HUES48 (cell line): ENCODE measurements at regions not wholly inside any gene's neighbourhood (a gene's known extent, or its start where the extent isn't known, plus 50 kb on each side); places are given as distances from the start of the nearest gene placed in this dataset.

Source experiments
- H3K27ac ChIP-seq: one replicate; pipeline ENCODE4 v1.7.0; 2013; ENCODE audit warnings: low read depth, low read length, inconsistent platforms
- H3K27me3 ChIP-seq: 2 replicates; pipeline ENCODE4 v1.6.1; 2013; ENCODE audit warnings: mild to moderate bottlenecking, low read length; ENCODE audit not compliant: control insufficient read depth, insufficient read depth
- H3K36me3 ChIP-seq: 2 replicates; pipeline ENCODE4 v1.6.1; 2013; ENCODE audit warnings: low read length; ENCODE audit not compliant: control insufficient read depth, insufficient read depth
- H3K4me1 ChIP-seq: 2 replicates; pipeline ENCODE4 v1.6.1; 2013; ENCODE audit warnings: mild to moderate bottlenecking, low read length; ENCODE audit not compliant: control insufficient read depth, insufficient read depth
- H3K4me3 ChIP-seq: 2 replicates; pipeline ENCODE4 v1.5.1; 2013; ENCODE audit warnings: mild to moderate bottlenecking, low read depth, low read length
- H3K9ac ChIP-seq: 2 replicates; pipeline ENCODE4 v1.6.1; 2013; ENCODE audit warnings: mild to moderate bottlenecking, low read depth, low read length, moderate library complexity
- H3K9me3 ChIP-seq: 2 replicates; pipeline ENCODE4 v1.6.1; 2013; ENCODE audit warnings: low read length; ENCODE audit not compliant: control insufficient read depth, insufficient read depth

DNA sequence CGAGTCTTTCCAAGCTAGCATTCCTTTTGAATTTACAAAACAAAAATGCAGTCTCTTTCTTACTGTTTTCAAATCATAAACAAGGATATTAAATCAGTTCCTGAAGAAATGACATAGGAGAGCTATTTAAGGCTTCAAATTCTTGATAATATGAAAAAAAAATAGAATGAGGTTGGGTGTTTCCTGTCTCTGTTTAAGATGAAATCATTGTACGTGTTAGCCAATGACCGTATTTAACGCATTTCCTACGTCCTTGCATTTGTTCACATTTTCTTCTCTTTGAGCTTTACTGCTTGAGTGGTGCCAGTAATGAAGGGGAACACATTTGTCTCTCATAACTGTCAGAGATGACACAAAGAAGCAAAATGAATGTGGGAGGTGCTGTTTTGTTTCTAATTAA is 821.3 kb downstream of the DIAPH3 start:
- no peaks in the 10 kb centered on the region for H3K4me1 ChIP-seq

DNA sequence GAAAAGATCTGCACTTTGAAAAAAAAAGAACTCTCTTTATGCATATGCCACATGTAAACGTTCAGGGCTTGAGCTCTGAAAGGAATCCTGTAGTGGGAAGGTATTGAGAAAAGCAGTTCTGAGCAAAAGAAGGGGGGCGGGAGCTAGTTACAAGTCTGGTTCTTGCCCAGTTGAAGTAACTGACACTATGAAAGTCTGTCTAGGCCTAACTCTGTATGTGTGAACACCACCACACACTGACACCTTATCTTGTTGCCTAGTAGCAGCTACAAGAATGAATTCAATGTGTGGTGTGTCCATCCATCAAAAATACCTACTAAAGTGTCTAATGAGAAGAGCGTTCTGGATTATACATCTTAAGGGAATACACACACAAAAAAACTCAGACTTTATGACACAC is 820.6 kb downstream of the DIAPH3 start:
- Histone ChIP-seq H3K27me3 (no peaks in the 10 kb centered on the region), H3K9me3 (no peaks in the 10 kb centered on the region)

More for the DNA sequence above, 821.3 kb downstream of the DIAPH3 start:
- H3K27ac ChIP-seq: no peak overlapping the region
- H3K4me3 ChIP-seq: no peak overlapping the region
- no peaks in the 10 kb centered on the region for H3K9me3 ChIP-seq
- no peaks in the 10 kb centered on the region for H3K36me3 ChIP-seq
- no peaks in the 10 kb centered on the region for H3K27me3 ChIP-seq
- no peak overlapping the region for H3K9ac ChIP-seq

DNA sequence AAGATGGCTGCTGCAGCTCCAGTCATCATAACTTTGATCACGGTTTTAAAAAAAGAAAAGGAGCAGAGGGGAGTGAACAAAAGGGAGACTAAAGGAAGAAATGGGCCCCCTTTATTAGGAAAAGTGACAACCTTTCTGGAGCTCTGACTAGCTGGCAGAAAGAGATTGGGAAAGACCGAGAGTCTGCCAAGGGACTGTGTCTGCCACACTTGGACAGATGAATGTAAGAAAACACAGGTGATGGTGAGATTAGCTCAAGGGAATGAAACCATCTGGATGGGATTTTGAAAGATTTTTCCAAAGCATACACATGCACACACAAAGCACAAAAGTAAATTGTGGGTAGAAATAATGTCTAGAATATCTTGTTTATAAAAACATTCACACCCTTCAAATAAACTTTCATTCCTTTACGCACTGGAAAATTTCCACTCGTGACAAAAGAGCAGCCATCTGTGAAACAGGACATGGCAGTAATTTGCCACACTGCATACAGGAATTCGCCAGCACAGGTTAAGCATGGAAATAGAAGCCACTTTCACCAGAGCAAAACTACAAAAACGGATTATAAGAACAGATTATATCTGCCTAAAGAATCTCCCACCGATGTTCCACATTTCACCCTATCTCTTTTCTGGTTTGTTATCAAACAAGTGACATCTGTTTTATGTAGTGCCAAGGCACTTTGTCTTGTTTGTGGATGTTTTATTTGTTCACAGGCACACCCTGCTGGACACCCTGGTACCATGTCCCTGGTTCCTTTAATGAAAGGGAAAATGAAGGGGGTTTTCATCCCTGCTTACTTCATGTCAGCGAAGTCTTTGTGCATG is 819.5 kb downstream of the DIAPH3 start:
- Histone ChIP-seq H3K9me3 (no peaks in the 10 kb centered on the region), H3K4me3 (no peak overlapping the region), H3K4me1 (peaks cover 7% of the 10 kb centered on the region), H3K27me3 (no peaks in the 10 kb centered on the region), H3K9ac (no peak overlapping the region), H3K27ac (no peak overlapping the region), H3K36me3 (no peaks in the 10 kb centered on the region)

More for the DNA sequence above, 820.6 kb downstream of the DIAPH3 start:
- Histone ChIP-seq H3K4me1 (no peaks in the 10 kb centered on the region), H3K27ac (no peak overlapping the region), H3K4me3 (no peak overlapping the region), H3K9ac (no peak overlapping the region), H3K36me3 (no peaks in the 10 kb centered on the region)

DNA sequence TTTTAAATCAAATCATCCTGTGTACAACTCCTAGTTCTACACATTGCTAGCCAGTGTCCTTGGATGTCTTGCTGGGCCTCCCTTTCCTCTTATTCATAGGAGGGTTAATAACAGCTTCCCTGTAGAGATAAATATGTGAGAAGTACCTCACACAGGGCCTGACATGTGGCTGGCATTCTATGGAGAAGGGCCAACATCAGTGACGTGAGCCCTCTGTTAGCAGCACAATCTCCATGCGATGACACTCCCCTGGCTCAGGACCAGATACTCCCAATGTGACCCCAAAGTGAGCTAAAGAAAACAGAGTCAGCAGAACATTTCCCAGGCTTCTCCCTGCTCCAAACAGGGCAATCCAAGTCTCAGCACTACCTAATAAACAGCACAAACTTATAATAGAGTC is 818.4 kb downstream of the DIAPH3 start:
- Histone ChIP-seq H3K9me3 (no peaks in the 10 kb centered on the region), H3K9ac (no peak overlapping the region), H3K27ac (no peak overlapping the region), H3K4me3 (no peak overlapping the region), H3K36me3 (no peaks in the 10 kb centered on the region), H3K4me1 (peaks cover 11% of the 10 kb centered on the region), H3K27me3 (no peaks in the 10 kb centered on the region)

DNA sequence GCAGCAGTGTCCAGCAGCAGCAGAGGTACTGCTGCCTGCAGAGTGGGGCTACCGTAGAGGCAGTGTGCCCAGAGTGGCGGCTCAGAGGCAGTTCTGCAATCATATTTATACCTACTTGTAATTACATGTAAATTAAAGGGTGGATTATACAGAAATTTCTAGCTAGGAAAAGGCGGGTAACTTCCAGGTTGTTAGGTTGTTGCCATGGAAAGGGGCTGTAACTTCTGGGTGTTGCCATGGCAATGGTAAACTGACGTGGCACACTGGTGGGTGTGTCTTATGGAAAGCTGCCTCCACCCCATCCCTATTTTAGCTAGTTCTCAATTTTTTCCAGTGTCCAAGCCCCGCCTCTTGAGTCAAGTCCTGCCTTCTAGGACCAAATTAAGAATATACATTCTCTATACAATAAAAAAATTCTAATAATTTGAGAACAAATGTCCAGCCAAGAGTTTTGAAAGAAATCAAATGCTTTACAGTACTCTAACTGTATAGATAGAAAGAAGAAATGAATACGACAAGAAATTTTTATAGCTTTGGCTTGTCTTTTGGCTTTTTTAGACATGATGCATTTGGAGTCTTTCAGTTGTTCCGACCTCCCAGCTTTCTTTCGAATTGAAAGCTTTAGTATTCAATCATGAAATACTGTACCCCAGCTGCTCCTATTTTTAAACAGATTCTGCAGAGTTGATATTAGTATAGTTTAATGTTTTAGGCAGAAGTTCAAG is 816.6 kb downstream of the DIAPH3 start:
- Histone ChIP-seq H3K27ac (no peak overlapping the region), H3K36me3 (no peaks in the 10 kb centered on the region), H3K27me3 (no peaks in the 10 kb centered on the region), H3K9me3 (no peaks in the 10 kb centered on the region), H3K4me1 (peaks cover 11% of the 10 kb centered on the region), H3K4me3 (no peak overlapping the region), H3K9ac (no peak overlapping the region)

DNA sequence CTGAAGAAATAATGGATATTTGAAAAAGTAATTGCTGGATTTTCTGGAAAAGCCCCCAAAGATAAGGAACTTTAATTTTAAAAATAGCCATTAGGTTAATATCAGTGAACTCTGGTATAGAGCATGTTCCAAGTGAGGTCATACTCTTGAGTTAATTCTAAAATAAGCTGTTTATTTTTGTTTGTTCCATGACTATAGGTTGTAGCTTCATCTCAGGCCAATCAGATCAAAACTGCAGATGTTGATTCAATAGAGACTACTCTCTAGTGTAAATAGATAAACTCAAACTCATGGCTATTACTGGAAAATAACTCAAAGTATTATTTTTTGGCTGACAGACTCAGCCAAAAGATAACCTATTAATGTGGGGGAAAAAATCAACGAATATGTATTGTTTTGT is 815.1 kb downstream of the DIAPH3 start:
- Histone ChIP-seq H3K36me3 (no peaks in the 10 kb centered on the region), H3K27ac (peak overlapping the region; percentile 10), H3K4me3 (no peak overlapping the region), H3K9me3 (no peaks in the 10 kb centered on the region), H3K27me3 (no peaks in the 10 kb centered on the region), H3K9ac (no peak overlapping the region), H3K4me1 (peaks cover 21% of the 10 kb centered on the region)

DNA sequence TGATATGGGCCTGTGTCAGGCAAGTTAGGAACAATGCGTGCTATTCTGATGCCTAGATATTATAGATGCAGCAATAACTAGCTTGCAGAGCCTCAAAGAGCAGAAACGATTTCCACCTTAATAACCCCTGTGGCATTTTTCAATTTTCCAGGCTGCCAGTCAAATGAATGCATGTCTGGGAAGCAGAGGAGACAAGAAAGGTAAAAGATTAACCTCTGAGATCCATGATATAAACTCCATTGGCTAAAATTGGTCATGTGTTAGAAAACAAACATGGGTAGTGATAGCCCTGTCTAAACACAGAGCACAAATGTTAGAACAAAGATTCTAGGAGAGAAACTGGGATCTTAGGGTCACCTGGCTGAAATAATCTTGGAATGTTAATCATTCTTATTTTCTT is 811.1 kb downstream of the DIAPH3 start:
- H3K9me3 ChIP-seq: no peaks in the 10 kb centered on the region
- H3K27ac ChIP-seq: peak overlapping the region; percentile 55
- no peak overlapping the region for H3K9ac ChIP-seq
- H3K27me3 ChIP-seq: no peaks in the 10 kb centered on the region
- no peaks in the 10 kb centered on the region for H3K36me3 ChIP-seq
- H3K4me1 ChIP-seq: peaks cover 21% of the 10 kb centered on the region
- H3K4me3 ChIP-seq: no peak overlapping the region

DNA sequence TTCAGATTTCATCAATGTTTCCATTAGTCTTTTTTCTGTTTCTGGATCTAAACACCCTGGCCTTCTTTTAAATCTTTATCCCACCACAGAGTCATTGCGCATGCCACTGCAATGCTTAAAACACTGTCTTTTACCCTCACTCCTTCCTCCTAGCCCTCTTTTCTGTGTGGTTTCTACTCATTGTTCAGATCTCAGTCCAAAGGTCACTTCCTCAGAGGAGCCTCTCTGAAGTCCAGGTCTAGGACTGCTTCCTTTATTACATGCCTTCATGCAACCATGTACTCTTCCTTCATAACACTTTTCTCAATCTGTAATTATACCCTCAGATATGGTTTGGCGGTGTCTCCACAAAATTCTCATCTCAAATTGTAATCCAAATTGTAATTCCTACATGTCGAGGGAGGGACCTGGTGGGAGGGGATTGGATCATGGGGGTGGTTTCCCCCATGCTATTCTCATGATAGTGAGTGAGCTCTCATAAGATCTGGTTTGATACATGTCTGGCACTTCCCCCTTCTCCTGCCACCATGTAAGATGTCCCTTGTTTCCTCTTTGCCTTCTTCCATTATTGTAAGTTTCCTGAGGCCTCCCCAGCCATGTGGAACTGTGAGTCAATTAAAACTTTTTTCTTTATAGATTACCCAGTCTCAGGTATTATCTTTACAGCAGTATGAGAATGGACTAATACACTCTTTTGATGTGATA is 808.9 kb downstream of the DIAPH3 start:
- Histone ChIP-seq H3K4me1 (peaks cover 10% of the 10 kb centered on the region), H3K4me3 (no peak overlapping the region), H3K27ac (peak overlapping the region; percentile 21), H3K36me3 (no peaks in the 10 kb centered on the region), H3K9ac (no peak overlapping the region), H3K27me3 (no peaks in the 10 kb centered on the region), H3K9me3 (no peaks in the 10 kb centered on the region)

DNA sequence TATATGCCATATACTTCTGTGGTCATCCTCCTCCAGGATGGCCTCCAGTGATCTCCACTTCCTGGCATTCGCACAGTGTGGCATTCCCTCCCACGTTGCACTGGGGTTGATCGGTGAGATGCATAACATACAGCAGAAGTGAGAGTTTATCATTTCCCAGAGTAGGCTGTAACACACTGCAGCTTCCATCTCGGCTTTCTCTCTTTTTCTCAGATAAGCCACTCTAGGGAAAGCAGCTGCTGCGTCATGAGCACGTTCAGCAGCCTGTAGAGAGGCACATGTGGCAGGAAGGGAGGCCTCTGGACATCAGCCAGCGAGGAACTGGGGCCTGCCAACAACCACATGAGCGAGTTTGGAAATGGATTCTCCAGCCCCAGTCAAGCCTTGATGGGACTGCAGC is 807.1 kb downstream of the DIAPH3 start:
- Histone ChIP-seq H3K4me1 (peaks cover 10% of the 10 kb centered on the region), H3K9ac (no peak overlapping the region), H3K36me3 (no peaks in the 10 kb centered on the region), H3K4me3 (no peak overlapping the region), H3K27ac (no peak overlapping the region), H3K9me3 (no peaks in the 10 kb centered on the region), H3K27me3 (no peaks in the 10 kb centered on the region)

DNA sequence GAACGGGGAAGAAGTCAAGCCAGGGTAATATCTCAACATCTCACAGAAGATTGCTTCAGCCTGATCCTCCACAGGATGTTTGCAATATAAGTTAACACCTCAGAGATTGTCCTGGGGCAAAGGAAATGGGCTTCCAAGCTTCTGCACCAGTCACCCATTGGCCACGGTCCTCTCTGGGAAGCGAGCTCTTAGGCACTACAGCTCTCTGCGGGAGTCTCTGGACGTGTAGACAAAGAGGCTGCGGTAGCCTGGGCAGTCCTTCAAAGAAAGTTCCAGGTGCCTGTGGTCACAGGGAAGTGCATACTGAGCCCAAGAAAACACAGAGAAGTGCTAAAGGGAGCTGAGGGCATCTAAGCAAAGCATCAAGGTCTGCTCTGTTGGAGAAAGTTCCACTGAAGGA is 805.7 kb downstream of the DIAPH3 start:
- Histone ChIP-seq H3K4me3 (no peak overlapping the region), H3K36me3 (no peaks in the 10 kb centered on the region), H3K27ac (no peak overlapping the region), H3K4me1 (peaks cover 5% of the 10 kb centered on the region), H3K27me3 (no peaks in the 10 kb centered on the region), H3K9ac (no peak overlapping the region), H3K9me3 (no peaks in the 10 kb centered on the region)

DNA sequence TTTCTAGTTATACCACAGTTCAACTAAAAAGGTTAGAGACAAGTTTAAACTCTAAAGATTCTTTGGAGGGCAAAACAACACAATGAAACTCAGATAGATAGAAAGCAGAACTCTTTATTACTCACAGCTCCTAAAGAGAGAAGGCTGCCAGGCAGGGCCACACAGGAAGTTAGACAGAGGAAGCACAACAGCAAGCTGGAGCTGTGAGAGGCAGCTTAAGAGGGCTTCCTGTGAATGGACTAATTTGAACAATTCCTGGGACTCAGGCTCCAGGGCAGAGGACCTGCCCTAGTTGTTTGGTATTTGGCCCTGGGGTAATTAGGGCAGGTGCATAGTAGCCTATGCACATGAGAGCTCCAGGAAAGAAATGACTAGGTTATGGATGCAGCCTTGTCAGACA is 803.6 kb downstream of the DIAPH3 start:
- H3K9ac ChIP-seq: no peak overlapping the region

More for the DNA sequence above, 803.6 kb downstream of the DIAPH3 start:
- Histone ChIP-seq H3K4me3 (no peak overlapping the region), H3K36me3 (no peaks in the 10 kb centered on the region), H3K9me3 (no peaks in the 10 kb centered on the region), H3K4me1 (peaks cover 5% of the 10 kb centered on the region; the same call in 1 of the 2 replicates), H3K27me3 (no peaks in the 10 kb centered on the region), H3K27ac (no peak overlapping the region)
